HL-60 (cell line): ENCODE measurements at regions not wholly inside any gene's neighbourhood (a gene's known extent, or its start where the extent isn't known, plus 50 kb on each side); places are given as distances from the start of the nearest gene placed in this dataset.

Experiments used
- DNase-seq, 2 experiments: peaks; one replicate each; pipeline ENCODE4 v3.0.0-alpha.2; 2010 to 2020; ENCODE audit warnings: low read depth in 1 of 2, low spot score in 1 of 2
- H3K27ac ChIP-seq: fragments of 250-450 bp; sonication (Bioruptor Pico); replicated peaks from 2 replicates; pipeline ENCODE4 v1.5.1; 2020; ENCODE audit warnings: mild to moderate bottlenecking, moderate library complexity
- H3K27me3 ChIP-seq: fragments of 250-450 bp; sonication (Bioruptor Pico); 2 replicates; pipeline ENCODE4 v1.5.1; 2021; ENCODE audit warnings: mild to moderate bottlenecking, moderate library complexity; ENCODE audit not compliant: insufficient read depth, poor library complexity, severe bottlenecking
- H3K4me3 ChIP-seq: replicated peaks from 2 replicates; pipeline ENCODE4 v1.5.1; 2011; ENCODE audit warnings: mild to moderate bottlenecking, control low read depth, low read length; ENCODE audit not compliant: insufficient read depth
- CTCF ChIP-seq: IDR thresholded peaks from one replicate; pipeline ENCODE4 v1.5.1; 2011; ENCODE audit warnings: low read length, control low read depth, inconsistent platforms; ENCODE audit not compliant: insufficient read depth
- GABPA ChIP-seq: IDR thresholded peaks from 2 replicates; pipeline ENCODE4 v1.6.1; 2012; ENCODE audit warnings: low read depth
- POLR2AphosphoS5 ChIP-seq: IDR thresholded peaks from 2 replicates; pipeline ENCODE4 v1.6.1; 2012; ENCODE audit warnings: low read depth
- REST ChIP-seq: IDR thresholded peaks from 2 replicates; pipeline ENCODE4 v1.6.1; 2012; ENCODE audit warnings: low read depth; ENCODE audit not compliant: insufficient replicate concordance
- SPI1 ChIP-seq: IDR thresholded peaks from 2 replicates; pipeline ENCODE4 v1.6.1; 2012; ENCODE audit warnings: low read depth, mild to moderate bottlenecking, borderline replicate concordance

- Histone ChIP-seq H3K4me3 (no peak overlapping the region), H3K27ac (no peak overlapping the region), H3K27me3 (peaks cover 10% of the 10 kb centered on the region)
- no peak for DNase-seq
- TF ChIP-seq SPI1 (no peak), GABPA (no peak), POLR2AphosphoS5 (no peak), CTCF (no peak)
Observed at GRCh38 chr15:39302936-39303335, 277.9 kb upstream of the THBS1 start.

- TF ChIP-seq SPI1 (no peak), GABPA (no peak), POLR2AphosphoS5 (no peak), CTCF (no peak), REST (no peak)
- no peak for DNase-seq
- H3K27ac ChIP-seq = no peak overlapping the region
Observed at GRCh38 chr15:39304201-39304841, 276.6 kb upstream of the THBS1 start.

GRCh38 chr15:39304931-39305728 is 275.7 kb upstream of the THBS1 start:
- DNase-seq = no peak
- no peak overlapping the region for H3K4me3 ChIP-seq
- no peak overlapping the region for H3K27ac ChIP-seq
- peaks cover 5% of the 10 kb centered on the region for H3K27me3 ChIP-seq
- TF ChIP-seq POLR2AphosphoS5 (no peak), GABPA (no peak), REST (no peak), SPI1 (no peak), CTCF (no peak)

More at GRCh38 chr15:39304201-39304841, 276.6 kb upstream of the THBS1 start:
- Histone ChIP-seq H3K4me3 (no peak overlapping the region), H3K27me3 (peaks cover 5% of the 10 kb centered on the region)
